ENCODE measurements at regions not wholly inside any gene's neighbourhood (a gene's known extent, or its start where the extent isn't known, plus 50 kb on each side); places are given as distances from the start of the nearest gene placed in this dataset.

GRCh38 chr9:20048437-20048836 lies 259.6 kb upstream of the SLC24A2 start:
- TF ChIP-seq CTCF (conservative IDR thresholded peaks at IDR 0.05; ENCODE audit: low read length) = no peak
- TF ChIP-seq EZH2phosphoT487 (IDR thresholded peaks at IDR 0.05; ENCODE audit: borderline replicate concordance, low read depth, low read length) = no peak
- Histone ChIP-seq H4K20me1 (ENCODE audit: insufficient read depth, low read length) (no peaks in the 10 kb centered on the region), H3K4me3 (ENCODE audit: low read depth, low read length, poor library complexity, severe bottlenecking) (no peak overlapping the region), H3K4me1 (ENCODE audit: insufficient read depth, low read length, poor library complexity, severe bottlenecking) (peaks cover 18% of the 10 kb centered on the region), H3K4me2 (ENCODE audit: low read length) (peak overlapping the region; percentile 41; the same call in 1 of the 2 replicates), H3K27ac (ENCODE audit: low read depth, low read length, poor library complexity, severe bottlenecking) (no peak overlapping the region), H2AFZ (ENCODE audit: low read length) (peak overlapping the region; percentile 29; the same call in 1 of the 2 replicates), H3K9me3 (ENCODE audit: low read length) (no peaks in the 10 kb centered on the region), H3K36me3 (ENCODE audit: insufficient read depth, low read length) (no peaks in the 10 kb centered on the region), H3K9me2 (ENCODE audit: insufficient read depth, low read length) (no peaks in the 10 kb centered on the region), H3K79me2 (ENCODE audit: insufficient read depth, low read depth, low read length) (no peaks in the 10 kb centered on the region)
- ChIA-PET CTCF (ENCODE audit: unreplicated experiment) (no interaction called here), POLR2A (interaction anchor here (1.1 kb wide), 1 partner anchor 9 kb away, joined by 3 read pairs; no protein-coding TSS in a partner anchor)
- BruUV-seq (replicated peaks) = no TSS peak
- peak; percentile 10 for DNase-seq (ENCODE audit: low spot score)
- intact Hi-C loops (cut with micrococcal nuclease; ENCODE audit: unreplicated experiment) = no loop called here

GRCh38 chr9:20044686-20045085 lies 255.8 kb upstream of the SLC24A2 start:
- Histone ChIP-seq H3K4me3 (ENCODE audit: low read depth, low read length, poor library complexity, severe bottlenecking) (no peak overlapping the region), H3K4me1 (ENCODE audit: insufficient read depth, low read length, poor library complexity, severe bottlenecking) (peaks cover 18% of the 10 kb centered on the region), H3K27ac (ENCODE audit: low read depth, low read length, poor library complexity, severe bottlenecking) (no peak overlapping the region), H3K79me2 (ENCODE audit: insufficient read depth, low read depth, low read length) (no peaks in the 10 kb centered on the region), H2AFZ (ENCODE audit: low read length) (no peak overlapping the region), H4K20me1 (ENCODE audit: insufficient read depth, low read length) (no peaks in the 10 kb centered on the region), H3K9me3 (ENCODE audit: low read length) (no peaks in the 10 kb centered on the region), H3K9me2 (ENCODE audit: insufficient read depth, low read length) (no peaks in the 10 kb centered on the region), H3K4me2 (ENCODE audit: low read length) (no peak overlapping the region), H3K36me3 (ENCODE audit: insufficient read depth, low read length) (no peaks in the 10 kb centered on the region)
- no TSS peak for BruUV-seq (replicated peaks)
- intact Hi-C loops (cut with micrococcal nuclease; ENCODE audit: unreplicated experiment) = no loop called here
- ChIA-PET POLR2A (interaction anchor here (0.5 to 1.1 kb wide), 2 partner anchors 15 to 21 kb away, joined by 3 to 5 read pairs; no protein-coding TSS in a partner anchor), CTCF (ENCODE audit: unreplicated experiment) (no interaction called here)
- no peak for DNase-seq (ENCODE audit: low spot score)
- TF ChIP-seq CTCF (conservative IDR thresholded peaks at IDR 0.05; ENCODE audit: low read length) (no peak), EZH2phosphoT487 (IDR thresholded peaks at IDR 0.05; ENCODE audit: borderline replicate concordance, low read depth, low read length) (no peak)

GRCh38 chr9:20043461-20043860 lies 254.6 kb upstream of the SLC24A2 start:
- Histone ChIP-seq H3K4me1 (ENCODE audit: insufficient read depth, low read length, poor library complexity, severe bottlenecking) (peaks cover 5% of the 10 kb centered on the region), H3K4me3 (ENCODE audit: low read depth, low read length, poor library complexity, severe bottlenecking) (no peak overlapping the region), H3K36me3 (ENCODE audit: insufficient read depth, low read length) (no peaks in the 10 kb centered on the region), H3K9me3 (ENCODE audit: low read length) (no peaks in the 10 kb centered on the region), H3K79me2 (ENCODE audit: insufficient read depth, low read depth, low read length) (no peaks in the 10 kb centered on the region), H3K9me2 (ENCODE audit: insufficient read depth, low read length) (no peaks in the 10 kb centered on the region), H4K20me1 (ENCODE audit: insufficient read depth, low read length) (no peaks in the 10 kb centered on the region), H3K4me2 (ENCODE audit: low read length) (no peak overlapping the region), H3K27ac (ENCODE audit: low read depth, low read length, poor library complexity, severe bottlenecking) (no peak overlapping the region), H2AFZ (ENCODE audit: low read length) (no peak overlapping the region)
- BruUV-seq (replicated peaks) = no TSS peak
- no peak for DNase-seq (ENCODE audit: low spot score)
- ChIA-PET POLR2A (interaction anchor here (0.6 to 1.3 kb wide), 3 partner anchors 29 to 302 kb away, joined by 3 to 5 read pairs (median 4); no protein-coding TSS in a partner anchor), CTCF (ENCODE audit: unreplicated experiment) (no interaction called here)
- TF ChIP-seq CTCF (conservative IDR thresholded peaks at IDR 0.05; ENCODE audit: low read length) = no peak
- no peak for TF ChIP-seq EZH2phosphoT487 (IDR thresholded peaks at IDR 0.05; ENCODE audit: borderline replicate concordance, low read depth, low read length)
- intact Hi-C loops (cut with micrococcal nuclease; ENCODE audit: unreplicated experiment) = no loop called here

All from OCI-LY7 (cell line).